Liver (tissue), 8 donors: ENCODE measurements at regions not wholly inside any gene's neighbourhood (a gene's known extent, or its start where the extent isn't known, plus 50 kb on each side); places are given as distances from the start of the nearest gene placed in this dataset.

Source experiments
- DNase-seq: peaks from one replicate; pipeline ENCODE4 v3.0.0-alpha.2; 2017; ENCODE audit warnings: low spot score
- H3K27ac ChIP-seq, 2 donors: one replicate each; pipeline ENCODE4 v1.7.0; 2013; ENCODE audit warnings: inconsistent platforms in 2 of 2, low read length in 2 of 2, control low read depth in 1 of 2, low read depth in 1 of 2, mild to moderate bottlenecking in 1 of 2
- H3K27me3 ChIP-seq, 4 donors: one replicate each; pipeline versions ENCODE4 v1.6.1 to v1.7.0; 2013; ENCODE audit warnings: low read length in 3 of 4, inconsistent platforms in 1 of 4, mild to moderate bottlenecking in 1 of 4, moderate library complexity in 1 of 4; ENCODE audit not compliant: control insufficient read depth in 4 of 4, insufficient read depth in 4 of 4
- H3K36me3 ChIP-seq, 4 donors: one replicate each; pipeline versions ENCODE4 v1.6.1 to v1.7.0; 2013; ENCODE audit warnings: low read length in 3 of 4, mild to moderate bottlenecking in 3 of 4, low read depth in 1 of 4, moderate library complexity in 1 of 4; ENCODE audit not compliant: control insufficient read depth in 4 of 4, insufficient read depth in 3 of 4
- H3K4me1 ChIP-seq, 4 donors: one replicate each; pipeline versions ENCODE4 v1.6.1 to v1.7.0; 2013; ENCODE audit warnings: low read length in 3 of 4, mild to moderate bottlenecking in 3 of 4, moderate library complexity in 1 of 4; ENCODE audit not compliant: control insufficient read depth in 4 of 4, insufficient read depth in 4 of 4
- H3K4me3 ChIP-seq, 3 donors: one replicate each; pipeline versions ENCODE4 v1.6.1 to v1.7.0; 2013; ENCODE audit warnings: low read length in 3 of 3, control low read depth in 1 of 3, low read depth in 1 of 3, mild to moderate bottlenecking in 1 of 3
- H3K9ac ChIP-seq, 2 donors: one replicate each; pipeline ENCODE4 v1.7.0; 2013; ENCODE audit warnings: low read length in 2 of 2, mild to moderate bottlenecking in 2 of 2, moderate library complexity in 2 of 2, control low read depth in 1 of 2, low read depth in 1 of 2
- H3K9me3 ChIP-seq, 4 donors: one replicate each; pipeline versions ENCODE4 v1.6.1 to v1.7.0; 2013; ENCODE audit warnings: low read length in 3 of 4; ENCODE audit not compliant: control insufficient read depth in 4 of 4
- EGR1 ChIP-seq, 2 donors: IDR thresholded peaks; 2 replicates each; pipeline ENCODE4 v1.6.1; 2016 to 2018; ENCODE audit warnings: antibody characterized with exemption in 2 of 2, low read depth in 2 of 2
- FOXA1 ChIP-seq: IDR thresholded peaks from 2 replicates; pipeline ENCODE4 v1.6.1; 2016; ENCODE audit warnings: antibody characterized with exemption
- FOXA2 ChIP-seq: IDR thresholded peaks from 2 replicates; pipeline ENCODE4 v1.6.1; 2016; ENCODE audit warnings: antibody characterized with exemption
- HNF4A ChIP-seq, 2 donors: conservative IDR thresholded peaks; 2 replicates each; pipeline ENCODE4 v1.6.1; 2016; ENCODE audit warnings: antibody characterized with exemption in 2 of 2, mild to moderate bottlenecking in 2 of 2
- JUND ChIP-seq, 2 donors: IDR thresholded peaks; 2 replicates each; pipeline ENCODE4 v1.6.1; 2016; ENCODE audit warnings: antibody characterized with exemption in 2 of 2
- NR2F2 ChIP-seq: IDR thresholded peaks from 2 replicates; pipeline ENCODE4 v1.6.1; 2016; ENCODE audit warnings: antibody characterized with exemption
- RAD21 ChIP-seq, 2 donors: IDR thresholded peaks; 2 replicates each; pipeline ENCODE4 v1.6.1; 2016; ENCODE audit warnings: antibody characterized with exemption in 2 of 2, mild to moderate bottlenecking in 2 of 2
- REST ChIP-seq: IDR thresholded peaks from 2 replicates; pipeline ENCODE4 v1.6.1; 2016; ENCODE audit warnings: antibody characterized with exemption, mild to moderate bottlenecking
- RXRA ChIP-seq, 2 donors: IDR thresholded peaks; 2 replicates each; pipeline ENCODE4 v1.6.1; 2017 to 2018; ENCODE audit warnings: antibody characterized with exemption in 2 of 2, mild to moderate bottlenecking in 1 of 2
- SP1 ChIP-seq: IDR thresholded peaks from 2 replicates; pipeline ENCODE4 v1.6.1; 2018; ENCODE audit warnings: antibody characterized with exemption, mild to moderate bottlenecking
- TAF1 ChIP-seq: conservative IDR thresholded peaks from 2 replicates; pipeline ENCODE4 v1.6.1; 2016; ENCODE audit warnings: antibody characterized with exemption, mild to moderate bottlenecking
- YY1 ChIP-seq: IDR thresholded peaks from 2 replicates; pipeline ENCODE4 v1.6.1; 2016; ENCODE audit warnings: antibody characterized with exemption, mild to moderate bottlenecking
- ZBTB33 ChIP-seq: IDR thresholded peaks from 2 replicates; pipeline ENCODE4 v1.6.1; 2016; ENCODE audit warnings: antibody characterized with exemption
- WGBS: extraction: QIAGEN DNeasy Blood & Tissue Kit; methylation state at CpG from one replicate; pipeline ENCODE4 v1.1.7; 2013; 5-methylcytosine and 5-hydroxymethylcytosine counted together
- TF ChIP-seq, protein P1 (sequence below): fragments of 150-350 bp; IDR thresholded peaks from 2 replicates; pipeline ENCODE4 v1.5.1; 2017; ENCODE audit warnings: improper control_type of control experiment, low read depth, low read length; ENCODE audit not compliant: missing input control
- TF ChIP-seq, protein P2 (sequence below): IDR thresholded peaks from 2 replicates; pipeline ENCODE4 v1.6.1; 2016; ENCODE audit warnings: antibody characterized with exemption
- TF ChIP-seq, protein P3 (sequence below): IDR thresholded peaks from 2 replicates; pipeline ENCODE4 v1.6.1; 2016; ENCODE audit warnings: antibody characterized with exemption
- donor health status: healthy.
- donor health status: healthy.
- donor health status: healthy.
- donor health status: healthy.
- donor health status: healthy.

GRCh38 chr20:11795071-11795615, 122.5 kb upstream of the BTBD3 start (continued):
- TF ChIP-seq, protein P1, sequence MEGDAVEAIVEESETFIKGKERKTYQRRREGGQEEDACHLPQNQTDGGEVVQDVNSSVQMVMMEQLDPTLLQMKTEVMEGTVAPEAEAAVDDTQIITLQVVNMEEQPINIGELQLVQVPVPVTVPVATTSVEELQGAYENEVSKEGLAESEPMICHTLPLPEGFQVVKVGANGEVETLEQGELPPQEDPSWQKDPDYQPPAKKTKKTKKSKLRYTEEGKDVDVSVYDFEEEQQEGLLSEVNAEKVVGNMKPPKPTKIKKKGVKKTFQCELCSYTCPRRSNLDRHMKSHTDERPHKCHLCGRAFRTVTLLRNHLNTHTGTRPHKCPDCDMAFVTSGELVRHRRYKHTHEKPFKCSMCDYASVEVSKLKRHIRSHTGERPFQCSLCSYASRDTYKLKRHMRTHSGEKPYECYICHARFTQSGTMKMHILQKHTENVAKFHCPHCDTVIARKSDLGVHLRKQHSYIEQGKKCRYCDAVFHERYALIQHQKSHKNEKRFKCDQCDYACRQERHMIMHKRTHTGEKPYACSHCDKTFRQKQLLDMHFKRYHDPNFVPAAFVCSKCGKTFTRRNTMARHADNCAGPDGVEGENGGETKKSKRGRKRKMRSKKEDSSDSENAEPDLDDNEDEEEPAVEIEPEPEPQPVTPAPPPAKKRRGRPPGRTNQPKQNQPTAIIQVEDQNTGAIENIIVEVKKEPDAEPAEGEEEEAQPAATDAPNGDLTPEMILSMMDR = no peak
- TF ChIP-seq, protein P2, sequence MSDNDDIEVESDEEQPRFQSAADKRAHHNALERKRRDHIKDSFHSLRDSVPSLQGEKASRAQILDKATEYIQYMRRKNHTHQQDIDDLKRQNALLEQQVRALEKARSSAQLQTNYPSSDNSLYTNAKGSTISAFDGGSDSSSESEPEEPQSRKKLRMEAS = no peak

DNA sequence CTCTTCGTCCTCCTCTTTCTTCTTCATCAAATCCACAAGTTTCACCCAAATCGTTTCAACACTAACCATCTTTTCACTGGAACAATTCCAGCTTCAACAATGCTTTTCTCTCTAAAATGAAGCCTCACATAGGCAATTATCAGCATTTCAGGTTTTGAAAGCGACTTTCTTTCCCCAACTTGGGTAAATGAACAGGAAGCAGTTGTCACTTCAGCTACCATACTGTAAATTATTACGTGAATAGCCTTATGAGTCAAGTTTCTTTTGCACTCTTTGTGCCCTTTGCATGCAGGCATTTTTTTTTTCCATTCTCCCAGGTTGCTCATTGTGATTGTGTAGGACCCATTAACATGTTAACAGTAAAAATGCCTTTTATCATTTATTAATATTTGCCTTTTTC, 121.7 kb upstream of the BTBD3 start:
- H3K4me3 ChIP-seq = no peak overlapping the region
- TF ChIP-seq FOXA1 (no peak), RXRA (IDR thresholded peaks at IDR 0.05) (no peak), TAF1 (no peak)
- no peaks in the 10 kb centered on the region for H3K27me3 ChIP-seq
- no peaks in the 10 kb centered on the region for H3K36me3 ChIP-seq
- 59% methylated on average over 4 of the region's 4 CpGs for WGBS
- H3K9me3 ChIP-seq = no peaks in the 10 kb centered on the region
- H3K27ac ChIP-seq = no peak overlapping the region
- no peak for DNase-seq
- no peaks in the 10 kb centered on the region for H3K4me1 ChIP-seq
- H3K9ac ChIP-seq = no peak overlapping the region

GRCh38 chr20:11797156-11797555, 120.5 kb upstream of the BTBD3 start:
- H3K9ac ChIP-seq = no peak overlapping the region
- H3K27ac ChIP-seq = no peak overlapping the region
- no peaks in the 10 kb centered on the region for H3K9me3 ChIP-seq
- no peaks in the 10 kb centered on the region for H3K4me1 ChIP-seq
- DNase-seq = no peak
- no peak overlapping the region for H3K4me3 ChIP-seq
- H3K36me3 ChIP-seq = no peaks in the 10 kb centered on the region
- no peaks in the 10 kb centered on the region for H3K27me3 ChIP-seq
- TF ChIP-seq YY1 (no peak), ZBTB33 (no peak), FOXA2 (no peak), SP1 (no peak), RAD21 (IDR thresholded peaks at IDR 0.05) (no peak), REST (no peak), TAF1 (no peak), HNF4A (conservative IDR thresholded peaks at IDR 0.05) (no peak), JUND (IDR thresholded peaks at IDR 0.05) (no peak), NR2F2 (no peak), RXRA (IDR thresholded peaks at IDR 0.05) (no peak), EGR1 (IDR thresholded peaks at IDR 0.05; ENCODE audit: low read depth in 2 of 2) (no peak)
- TF ChIP-seq, protein P1 = no peak
- TF ChIP-seq, protein P3, sequence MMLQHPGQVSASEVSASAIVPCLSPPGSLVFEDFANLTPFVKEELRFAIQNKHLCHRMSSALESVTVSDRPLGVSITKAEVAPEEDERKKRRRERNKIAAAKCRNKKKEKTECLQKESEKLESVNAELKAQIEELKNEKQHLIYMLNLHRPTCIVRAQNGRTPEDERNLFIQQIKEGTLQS = no peak
- TF ChIP-seq, protein P2 = no peak
